DND-41 (cell line): ENCODE measurements at regions not wholly inside any gene's neighbourhood (a gene's known extent, or its start where the extent isn't known, plus 50 kb on each side); places are given as distances from the start of the nearest gene placed in this dataset.

Experiments used
- ATAC-seq: fragments of 200-7000 bp; cut with Tn5 transposase; 3 replicates; pipeline ENCODE4 v1.9.1; 2021; ENCODE audit warnings: low read depth; ENCODE audit not compliant: insufficient read depth
- DNase-seq: peaks from one replicate; pipeline ENCODE4 v3.0.0-alpha.2; 2020
- H2AFZ ChIP-seq: 2 replicates; pipeline ENCODE4 v1.6.0; 2012; ENCODE audit warnings: low read depth, low read length
- H3K27ac ChIP-seq: 2 replicates; pipeline ENCODE4 v1.5.1; 2012; ENCODE audit warnings: low read length, inconsistent platforms
- H3K27me3 ChIP-seq: fragments of 200-600 bp; sonication (generic); 2 replicates; pipeline ENCODE4 v1.6.0; 2012; ENCODE audit warnings: low read length, mild to moderate bottlenecking, inconsistent platforms; ENCODE audit not compliant: insufficient read depth, poor library complexity
- H3K36me3 ChIP-seq: 2 replicates; pipeline ENCODE4 v1.5.1; 2012; ENCODE audit warnings: low read length, inconsistent platforms; ENCODE audit not compliant: insufficient read depth
- H3K4me1 ChIP-seq: 2 replicates; pipeline ENCODE4 v1.5.1; 2012; ENCODE audit warnings: mild to moderate bottlenecking, low read length; ENCODE audit not compliant: insufficient read depth
- H3K4me2 ChIP-seq: 2 replicates; pipeline ENCODE4 v1.6.0; 2012; ENCODE audit warnings: mild to moderate bottlenecking, moderate library complexity, low read length, inconsistent platforms; ENCODE audit not compliant: insufficient read depth
- H3K4me3 ChIP-seq, 2 experiments: fragments of 200-600 bp in 1 of 2; shearing (Covaris generic) in 1 of 2; 2 replicates each; pipeline ENCODE4 v1.5.1; 2012 to 2016; ENCODE audit warnings: inconsistent platforms in 2 of 2, low read length in 2 of 2, mild to moderate bottlenecking in 2 of 2, low read depth in 1 of 2, moderate library complexity in 1 of 2
- H3K79me2 ChIP-seq: 2 replicates; pipeline ENCODE4 v1.6.0; 2012; ENCODE audit warnings: low read length, inconsistent platforms; ENCODE audit not compliant: insufficient read depth
- H3K9ac ChIP-seq: 2 replicates; pipeline ENCODE4 v1.6.0; 2012; ENCODE audit warnings: low read depth, mild to moderate bottlenecking, inconsistent platforms, low read length, moderate library complexity
- H3K9me3 ChIP-seq: 2 replicates; pipeline ENCODE4 v1.5.1; 2012; ENCODE audit warnings: low read length, moderate library complexity, mild to moderate bottlenecking, inconsistent platforms; ENCODE audit not compliant: insufficient read depth, severe bottlenecking
- H4K20me1 ChIP-seq: 2 replicates; pipeline ENCODE4 v1.6.0; 2012; ENCODE audit warnings: low read length; ENCODE audit not compliant: insufficient read depth
- EZH2 ChIP-seq: IDR thresholded peaks from 3 replicates; pipeline ENCODE4 v1.6.1; 2012; ENCODE audit warnings: borderline replicate concordance, low read depth, mild to moderate bottlenecking, moderate library complexity, low read length, inconsistent platforms; ENCODE audit not compliant: severe bottlenecking
- TF ChIP-seq, protein P1 (sequence below): IDR thresholded peaks from 2 replicates; pipeline ENCODE4 v1.5.1; 2012; ENCODE audit warnings: borderline replicate concordance, low read length, moderate library complexity, mild to moderate bottlenecking; ENCODE audit not compliant: poor library complexity, severe bottlenecking; ENCODE audit errors: extremely low read depth

GRCh38 chr12:116436561-116437249 is 122.5 kb upstream of the MAP1LC3B2 start:
- Histone ChIP-seq H3K9me3 (no peaks in the 10 kb centered on the region), H4K20me1 (no peaks in the 10 kb centered on the region), H3K9ac (no peak overlapping the region), H3K27ac (no peak overlapping the region), H3K27me3 (no peaks in the 10 kb centered on the region), H3K36me3 (no peaks in the 10 kb centered on the region), H3K4me2 (no peak overlapping the region), H2AFZ (no peak overlapping the region), H3K4me1 (peaks cover 6% of the 10 kb centered on the region; the same call in 1 of the 2 replicates), H3K4me3 (no peak overlapping the region), H3K79me2 (no peaks in the 10 kb centered on the region)
- DNase-seq (no peak), ATAC-seq (no peak)
- TF ChIP-seq, protein P1, sequence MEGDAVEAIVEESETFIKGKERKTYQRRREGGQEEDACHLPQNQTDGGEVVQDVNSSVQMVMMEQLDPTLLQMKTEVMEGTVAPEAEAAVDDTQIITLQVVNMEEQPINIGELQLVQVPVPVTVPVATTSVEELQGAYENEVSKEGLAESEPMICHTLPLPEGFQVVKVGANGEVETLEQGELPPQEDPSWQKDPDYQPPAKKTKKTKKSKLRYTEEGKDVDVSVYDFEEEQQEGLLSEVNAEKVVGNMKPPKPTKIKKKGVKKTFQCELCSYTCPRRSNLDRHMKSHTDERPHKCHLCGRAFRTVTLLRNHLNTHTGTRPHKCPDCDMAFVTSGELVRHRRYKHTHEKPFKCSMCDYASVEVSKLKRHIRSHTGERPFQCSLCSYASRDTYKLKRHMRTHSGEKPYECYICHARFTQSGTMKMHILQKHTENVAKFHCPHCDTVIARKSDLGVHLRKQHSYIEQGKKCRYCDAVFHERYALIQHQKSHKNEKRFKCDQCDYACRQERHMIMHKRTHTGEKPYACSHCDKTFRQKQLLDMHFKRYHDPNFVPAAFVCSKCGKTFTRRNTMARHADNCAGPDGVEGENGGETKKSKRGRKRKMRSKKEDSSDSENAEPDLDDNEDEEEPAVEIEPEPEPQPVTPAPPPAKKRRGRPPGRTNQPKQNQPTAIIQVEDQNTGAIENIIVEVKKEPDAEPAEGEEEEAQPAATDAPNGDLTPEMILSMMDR, result no peak

- peak; percentile 24 for DNase-seq
- no peak for ATAC-seq
- H3K4me1 ChIP-seq, result peaks cover 35% of the 10 kb centered on the region
- H2AFZ ChIP-seq, result no peak overlapping the region
- no peaks in the 10 kb centered on the region for H3K79me2 ChIP-seq
- TF ChIP-seq, protein P1, result no peak
- TF ChIP-seq EZH2, result no peak
- H4K20me1 ChIP-seq, result no peaks in the 10 kb centered on the region
- no peaks in the 10 kb centered on the region for H3K9me3 ChIP-seq
- H3K36me3 ChIP-seq, result no peaks in the 10 kb centered on the region
- no peaks in the 10 kb centered on the region for H3K27me3 ChIP-seq
- H3K9ac ChIP-seq, result no peak overlapping the region
- H3K4me3 ChIP-seq, result no peak overlapping the region
- no peak overlapping the region for H3K4me2 ChIP-seq
- H3K27ac ChIP-seq, result peak overlapping the region; percentile 23; the same call in 1 of the 2 replicates
Observed at GRCh38 chr12:116441292-116441691, 117.9 kb upstream of the MAP1LC3B2 start.

DNA sequence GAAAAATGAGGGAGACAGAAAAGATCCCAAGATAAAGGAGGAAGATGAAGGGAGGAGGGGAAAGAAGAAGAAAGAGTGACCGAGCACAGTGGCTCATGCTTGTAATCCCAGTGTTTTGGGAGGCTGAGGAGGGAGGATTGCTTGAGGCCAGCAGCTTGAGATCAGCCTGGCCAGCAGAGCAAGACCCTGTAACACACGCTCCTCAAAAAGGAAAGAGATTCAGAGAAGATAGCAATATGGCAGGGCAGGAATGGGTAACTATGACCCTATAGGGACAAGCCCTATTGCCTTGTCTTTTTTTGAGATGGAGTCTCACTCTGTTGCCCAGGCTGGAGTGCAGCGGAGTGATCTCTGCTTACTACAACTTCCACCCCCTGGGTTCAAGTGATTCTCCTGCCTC is 116.9 kb upstream of the MAP1LC3B2 start:
- Histone ChIP-seq H3K4me1 (peaks cover 35% of the 10 kb centered on the region), H3K27ac (peak overlapping the region; percentile 58)

More for the DNA sequence above, 116.9 kb upstream of the MAP1LC3B2 start:
- H3K4me2 ChIP-seq, result no peak overlapping the region
- no peak overlapping the region for H3K4me3 ChIP-seq
- no peak overlapping the region for H3K9ac ChIP-seq
- DNase-seq, result no peak
- H3K9me3 ChIP-seq, result no peaks in the 10 kb centered on the region
- ATAC-seq, result no peak
- no peak overlapping the region for H2AFZ ChIP-seq
- H3K36me3 ChIP-seq, result no peaks in the 10 kb centered on the region
- no peaks in the 10 kb centered on the region for H4K20me1 ChIP-seq
- H3K79me2 ChIP-seq, result no peaks in the 10 kb centered on the region
- TF ChIP-seq EZH2, result no peak
- TF ChIP-seq, protein P1, result no peak
- no peaks in the 10 kb centered on the region for H3K27me3 ChIP-seq
